Coronary artery (tissue), 2 donors: ENCODE measurements at regions not wholly inside any gene's neighbourhood (a gene's known extent, or its start where the extent isn't known, plus 50 kb on each side); places are given as distances from the start of the nearest gene placed in this dataset.

Source experiments
- DNase-seq: peaks from one replicate; pipeline ENCODE4 v3.0.0-alpha.2; 2017; ENCODE audit warnings: low spot score
- H3K27ac ChIP-seq, 2 donors: fragments of 200-600 bp; sonication (generic); one replicate each; pipeline ENCODE4 v1.5.1; 2016 to 2019
- H3K4me3 ChIP-seq: fragments of 200-600 bp; sonication (generic); 2 replicates; pipeline ENCODE4 v1.5.1; 2016; ENCODE audit warnings: mild to moderate bottlenecking, moderate library complexity
- CTCF ChIP-seq: fragments of 200-600 bp; sonication (generic); IDR thresholded peaks from one replicate; pipeline ENCODE4 v1.5.1; 2019; ENCODE audit warnings: antibody characterized with exemption

- no peak for TF ChIP-seq CTCF
- Histone ChIP-seq H3K4me3 (no peak overlapping the region), H3K27ac (no peak overlapping the region)
- no peak for DNase-seq
Measured at GRCh38 chrX:20427173-20427770, 160.6 kb upstream of the RPS6KA3 start.

DNA sequence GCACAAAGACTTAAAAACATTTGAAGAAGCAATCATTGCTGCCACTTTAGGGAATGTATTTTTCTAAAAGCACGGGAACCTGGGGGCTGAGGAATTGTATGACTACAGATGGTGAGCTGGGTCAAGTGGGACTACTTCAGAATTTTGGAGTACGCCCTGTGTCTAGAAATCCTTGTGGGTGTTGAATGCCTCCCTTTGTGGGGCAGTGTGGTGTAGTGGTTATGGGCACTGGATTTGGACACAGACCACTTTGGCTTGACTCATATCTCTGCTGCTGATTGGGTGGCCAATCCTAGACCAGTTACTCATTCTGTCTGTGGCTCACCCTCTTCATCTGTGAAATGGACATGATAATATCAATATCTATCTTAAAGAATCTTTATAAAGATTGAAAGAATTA is 155.0 kb upstream of the RPS6KA3 start:
- H3K27ac ChIP-seq, result no peak overlapping the region
- DNase-seq, result no peak
- H3K4me3 ChIP-seq, result no peak overlapping the region
- no peak for TF ChIP-seq CTCF

DNA sequence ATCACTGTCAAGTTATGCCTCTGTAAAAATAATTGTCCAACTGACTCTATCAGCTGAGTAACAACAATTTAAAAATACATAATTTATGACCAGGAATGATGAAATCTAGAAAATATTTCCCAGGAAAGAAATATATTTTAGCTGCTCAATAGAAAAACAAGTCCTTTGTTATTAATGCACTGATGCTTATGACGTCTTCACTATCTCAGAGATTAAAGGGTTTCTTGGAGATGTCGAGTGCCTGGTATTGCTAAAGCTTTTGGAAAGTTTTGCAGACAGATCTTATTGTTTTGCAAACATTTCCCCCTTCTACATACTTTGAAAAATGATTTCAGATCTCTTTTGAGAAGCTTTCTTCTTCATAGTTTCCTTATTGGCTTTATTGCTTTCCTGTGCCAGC is 154.6 kb upstream of the RPS6KA3 start:
- TF ChIP-seq CTCF, result no peak
- H3K4me3 ChIP-seq, result no peak overlapping the region
- no peak for DNase-seq
- H3K27ac ChIP-seq, result no peak overlapping the region

DNA sequence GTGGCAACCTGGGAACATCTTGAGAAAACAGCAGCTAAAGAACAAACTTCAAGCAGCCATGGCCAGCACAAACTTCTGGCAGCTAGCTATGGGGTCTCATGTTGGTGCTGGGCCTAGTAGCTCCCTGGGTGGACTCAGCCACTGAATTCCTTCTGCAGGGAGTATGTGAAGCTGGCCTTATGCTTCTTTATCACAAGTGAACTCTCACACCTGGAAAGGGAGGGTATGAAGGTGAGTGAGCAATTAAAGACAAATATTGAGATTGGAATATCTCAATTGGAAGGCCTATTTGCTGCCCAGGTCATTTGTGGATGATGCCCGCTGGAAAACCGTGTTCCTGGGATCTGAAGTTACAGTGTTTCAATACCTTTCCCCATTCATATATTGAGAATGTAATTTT is 153.3 kb upstream of the RPS6KA3 start:
- no peak for DNase-seq
- no peak for TF ChIP-seq CTCF
- no peak overlapping the region for H3K4me3 ChIP-seq
- no peak overlapping the region for H3K27ac ChIP-seq

DNA sequence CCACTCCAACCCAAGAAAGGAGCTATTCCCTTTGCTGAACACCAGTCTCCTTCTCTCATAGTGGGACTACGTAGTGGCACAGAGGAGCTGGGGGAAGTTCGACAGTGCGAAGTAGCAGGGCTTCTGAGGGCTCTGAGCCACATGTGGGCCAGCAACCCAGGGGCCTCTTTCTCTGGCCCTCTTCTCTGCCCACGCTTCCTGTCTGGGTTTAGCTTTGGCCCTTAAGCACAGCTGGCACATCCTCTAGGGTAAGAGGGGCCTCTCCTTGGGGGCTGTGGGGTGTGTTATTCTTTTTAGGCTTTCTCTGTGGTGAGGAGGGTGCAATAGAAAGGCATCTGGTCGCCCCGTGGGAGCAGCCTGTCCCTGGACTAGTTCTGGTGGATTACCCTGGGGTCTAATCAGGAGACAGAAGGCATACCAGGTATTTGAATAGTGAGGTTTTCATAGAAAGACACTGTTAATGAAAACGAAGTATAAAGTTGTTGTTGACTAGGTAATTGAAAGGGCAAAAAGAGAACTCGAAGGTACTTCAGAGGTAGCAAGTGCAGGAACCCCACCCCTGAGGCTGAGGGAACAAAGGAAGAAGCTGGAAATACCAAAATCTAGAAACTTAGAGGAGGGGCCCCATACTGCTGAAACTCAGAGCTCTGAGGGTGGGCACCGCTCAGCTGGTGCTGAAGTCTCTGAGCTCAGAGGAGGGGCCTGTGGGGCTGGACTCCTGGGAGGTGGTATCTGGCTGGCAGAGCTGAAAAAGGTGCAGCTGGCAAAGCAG is 151.9 kb upstream of the RPS6KA3 start:
- H3K27ac ChIP-seq, result no peak overlapping the region
- no peak overlapping the region for H3K4me3 ChIP-seq
- DNase-seq, result no peak
- TF ChIP-seq CTCF, result no peak

DNA sequence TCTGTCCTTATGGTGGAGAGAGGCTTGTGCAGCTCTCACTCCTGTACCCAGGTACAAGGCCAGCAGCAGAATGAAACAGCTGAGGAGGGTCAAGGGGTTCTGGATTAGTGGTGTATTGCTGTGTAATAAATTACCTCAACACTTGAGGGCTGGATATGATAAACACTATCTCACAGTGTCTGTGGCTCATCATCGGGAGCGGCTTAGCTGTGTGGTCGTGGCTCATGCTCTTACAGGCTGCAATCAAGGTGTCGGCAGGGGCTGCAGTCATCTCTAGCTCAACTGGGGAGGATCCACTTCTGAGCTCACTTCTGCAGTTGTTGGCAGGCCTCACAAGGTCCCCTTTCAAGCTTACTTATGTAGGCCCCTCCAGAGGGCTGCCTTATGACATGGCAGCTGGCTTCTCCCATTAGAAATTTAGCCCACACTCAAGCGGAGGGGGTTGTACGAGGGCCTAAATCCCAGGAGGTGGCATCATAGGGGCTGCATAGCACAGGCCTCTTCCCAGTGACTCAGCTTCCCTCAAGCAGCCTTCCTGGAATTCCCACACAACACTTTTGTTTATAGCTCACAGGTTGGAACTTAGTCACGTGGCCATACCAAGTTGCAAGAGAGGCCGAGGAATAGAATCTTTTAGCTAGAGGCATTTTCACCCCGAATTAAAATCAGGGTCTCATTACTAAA is 148.2 kb upstream of the RPS6KA3 start:
- Histone ChIP-seq H3K27ac (no peak overlapping the region), H3K4me3 (no peak overlapping the region)
- TF ChIP-seq CTCF, result no peak
- no peak for DNase-seq
